ENCODE measurements at regions not wholly inside any gene's neighbourhood (a gene's known extent, or its start where the extent isn't known, plus 50 kb on each side); places are given as distances from the start of the nearest gene placed in this dataset.
"Not testable (repeated sequence)": the region's sequence is repeated elsewhere in the genome, so short reads cannot be mapped to it uniquely, and the experiment has no call there.

DNA sequence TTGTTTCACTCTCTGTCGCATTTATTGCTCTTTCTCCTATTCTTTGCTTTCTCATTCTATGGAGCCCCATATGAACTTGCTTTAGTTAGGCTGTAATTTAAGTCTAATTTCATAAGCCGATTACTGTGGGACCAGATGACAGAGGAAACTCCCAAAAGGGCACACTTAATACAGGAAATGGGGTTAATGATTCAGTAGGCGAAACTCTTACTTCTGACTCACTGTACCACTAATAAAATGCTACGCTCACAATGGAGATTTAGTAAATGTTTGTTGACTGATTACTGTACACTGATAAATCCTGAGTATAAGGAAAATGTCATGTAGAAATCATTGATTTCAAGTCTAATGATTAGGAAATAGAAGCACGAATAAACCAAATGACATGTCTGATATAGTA, 276.4 kb downstream of the KLF5 start:
- DNase-seq (ENCODE audit: low read depth in 2 of 3, low spot score in 2 of 3): no peak

DNA sequence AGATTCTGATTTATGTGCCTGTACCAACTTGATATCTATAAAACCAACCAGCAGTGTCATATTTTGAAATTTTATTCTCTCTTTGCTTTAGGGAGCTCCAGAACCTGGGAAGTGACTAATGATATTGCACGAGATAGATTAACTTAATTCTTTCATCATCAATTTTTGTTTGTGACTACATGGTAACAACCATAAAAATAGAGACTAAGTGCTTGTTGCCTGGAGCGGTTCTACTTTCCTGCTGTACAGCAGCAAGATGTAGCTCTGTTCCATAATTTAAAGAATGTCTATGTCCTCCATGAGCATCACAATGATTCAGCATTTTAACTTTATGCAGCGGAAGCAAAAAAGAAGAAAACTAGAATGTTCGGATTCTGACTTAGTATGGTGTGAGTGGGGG, 275.6 kb downstream of the KLF5 start:
- DNase-seq (ENCODE audit: low read depth in 2 of 3, low spot score in 2 of 3): no peak

DNA sequence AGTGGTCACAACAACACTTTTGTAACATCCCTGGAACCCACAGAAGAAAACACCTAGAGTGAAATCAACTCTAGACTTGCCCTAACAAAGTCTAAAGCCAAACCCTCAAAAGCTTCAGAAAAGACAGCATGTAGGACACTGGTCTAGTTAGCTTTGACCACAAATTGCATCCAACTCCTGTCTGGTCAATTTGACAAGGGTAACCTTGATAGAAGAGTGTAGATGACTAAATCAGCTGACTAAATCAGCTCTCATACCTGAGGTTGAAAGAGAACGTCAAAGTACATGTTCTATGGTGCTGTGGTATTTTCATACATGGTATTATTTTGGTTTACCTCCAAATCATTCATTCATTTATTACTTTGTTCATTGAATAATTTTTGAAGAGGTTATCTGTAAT, 272.8 kb downstream of the KLF5 start:
- no peak for DNase-seq (ENCODE audit: low read depth in 2 of 3, low spot score in 2 of 3)

DNA sequence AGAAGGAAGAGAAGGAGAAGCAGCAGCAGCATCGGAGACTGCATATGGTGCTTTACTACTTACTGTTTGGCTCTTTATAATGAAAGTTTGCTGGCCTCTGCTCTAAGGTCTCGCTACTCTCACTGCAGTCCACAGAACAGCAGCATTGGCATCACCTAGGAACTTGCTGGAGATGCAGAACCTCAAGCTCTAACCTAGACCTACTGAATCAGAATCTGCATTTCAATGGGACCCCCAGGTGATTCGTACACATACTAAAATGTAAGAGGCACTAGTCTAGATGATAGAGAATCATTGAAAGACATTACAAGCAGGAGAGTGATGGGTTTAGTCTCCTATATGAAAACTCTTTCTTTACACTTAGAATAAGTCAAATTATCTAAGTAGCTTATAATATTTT, 270.6 kb downstream of the KLF5 start:
- DNase-seq (ENCODE audit: low read depth in 2 of 3, low spot score in 2 of 3): no peak

DNA sequence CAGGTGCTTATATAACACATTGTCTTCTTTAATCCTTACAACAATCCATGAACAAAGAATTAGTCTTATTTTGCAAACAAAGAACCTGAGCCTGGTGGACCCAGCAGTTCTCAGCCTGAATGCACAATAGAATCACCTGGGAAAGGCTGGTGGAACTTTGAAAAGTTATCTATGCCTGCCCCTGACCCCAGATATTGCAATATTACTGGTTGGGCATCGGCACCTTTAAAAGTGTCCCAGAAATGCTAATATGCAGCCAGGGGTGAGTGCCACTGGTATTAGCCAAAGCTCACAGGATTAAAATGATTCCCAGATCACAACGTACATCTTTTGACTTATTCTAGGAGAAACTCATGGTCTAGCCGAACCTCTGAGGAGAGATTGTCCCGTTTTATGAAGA, 268.8 kb downstream of the KLF5 start:
- DNase-seq (ENCODE audit: low read depth in 2 of 3, low spot score in 2 of 3): no peak

DNA sequence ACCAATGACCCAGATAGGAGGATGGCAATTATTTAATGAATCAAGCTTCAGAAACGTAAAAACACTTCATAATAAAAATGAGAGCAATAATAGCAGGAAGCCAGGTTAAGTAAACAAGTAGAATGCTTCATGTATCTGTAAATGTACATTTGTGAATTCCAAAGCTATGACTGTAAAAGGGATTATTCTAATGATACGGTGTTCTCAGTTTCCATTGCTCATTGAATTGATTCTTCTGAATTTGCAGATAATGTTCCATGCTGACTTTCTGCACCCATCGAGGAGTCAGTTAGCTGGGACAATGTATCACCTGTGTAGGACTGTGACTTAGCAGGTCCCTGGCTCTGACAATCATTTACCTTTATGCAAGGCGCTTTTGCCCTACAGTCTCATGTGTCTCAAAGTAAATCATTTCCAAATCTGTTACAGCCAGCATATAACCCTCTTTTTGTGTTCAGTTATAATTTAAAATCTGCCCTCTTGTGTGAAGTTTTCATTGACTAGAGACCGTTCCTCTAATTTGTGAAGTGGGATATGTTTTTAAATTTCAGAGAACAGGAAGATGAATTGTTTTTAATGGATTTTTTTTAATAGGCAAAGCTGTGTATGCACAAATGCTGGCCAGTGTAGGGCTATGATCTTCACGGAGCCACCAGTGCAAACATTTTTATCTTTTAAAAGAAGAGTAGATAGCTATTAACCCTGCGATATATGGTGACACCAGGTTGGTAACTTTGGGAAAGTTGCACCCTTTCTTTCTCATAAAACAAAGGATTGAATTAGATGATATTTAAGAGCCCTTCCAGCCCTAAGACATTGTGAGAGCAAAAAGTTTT, 267.1 kb downstream of the KLF5 start:
- no peak for DNase-seq (ENCODE audit: low read depth in 2 of 3, low spot score in 2 of 3)

DNA sequence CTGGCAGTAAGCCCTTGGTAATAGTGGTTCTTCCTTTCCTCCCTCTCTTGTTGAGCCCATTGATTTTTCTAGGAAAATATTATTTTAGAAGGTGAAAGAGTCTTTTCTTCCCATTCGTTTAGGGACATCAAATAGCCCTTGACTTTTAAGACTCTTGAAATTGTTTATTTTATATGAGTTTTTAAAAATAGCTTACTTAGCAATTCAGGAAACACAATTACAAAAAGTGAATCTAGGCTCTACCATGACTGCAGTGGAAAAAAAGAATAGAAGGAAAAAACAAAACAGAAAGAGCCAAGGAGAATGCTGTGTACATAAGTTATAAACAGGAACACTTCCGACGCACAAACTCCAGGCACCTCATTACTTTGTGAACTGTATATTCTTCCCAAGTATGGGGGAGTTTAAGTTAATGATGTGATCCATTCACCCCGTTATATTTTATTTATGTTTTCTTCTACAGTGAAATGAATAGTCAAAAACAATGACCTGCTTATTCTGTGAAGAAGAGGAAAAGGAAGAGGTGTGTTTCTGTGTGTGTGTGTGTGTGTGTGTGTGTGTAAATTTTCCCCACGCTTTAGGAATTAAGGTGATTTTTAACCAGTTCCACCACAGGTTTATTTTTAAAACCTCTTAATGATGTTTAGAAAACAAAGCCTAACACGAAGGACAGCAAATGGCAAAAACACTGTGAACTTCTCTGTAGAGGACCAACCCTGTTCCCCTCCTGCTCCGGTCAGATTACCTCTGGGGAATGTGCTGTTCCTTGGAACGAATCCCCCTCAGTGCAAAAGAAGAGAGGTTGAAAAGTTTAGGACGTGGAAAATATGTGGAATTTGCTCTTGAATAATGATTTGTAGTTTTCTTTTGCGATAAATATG, 266.3 kb downstream of the KLF5 start:
- DNase-seq (ENCODE audit: low read depth in 2 of 3, low spot score in 2 of 3): no peak

DNA sequence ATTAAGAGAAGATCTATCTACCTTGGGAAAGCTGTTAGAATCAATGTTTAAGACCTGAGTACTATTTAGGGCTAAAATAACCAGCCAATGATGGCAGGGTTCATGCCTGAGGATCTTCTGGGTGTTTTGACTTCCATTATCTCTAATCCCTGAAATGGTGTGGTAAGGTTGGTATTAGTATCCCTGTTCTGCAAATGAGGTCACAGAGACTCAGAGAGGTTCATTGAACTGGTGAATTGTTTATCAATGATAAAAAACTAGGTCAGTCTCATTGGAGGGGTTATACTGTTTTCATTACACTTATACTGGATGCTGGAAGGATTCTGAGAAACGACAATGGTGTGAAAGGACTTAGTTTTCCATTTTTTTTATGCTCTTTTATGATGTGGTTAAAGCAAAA, 264.8 kb downstream of the KLF5 start:
- DNase-seq (ENCODE audit: low read depth in 2 of 3, low spot score in 2 of 3): no peak

DNA sequence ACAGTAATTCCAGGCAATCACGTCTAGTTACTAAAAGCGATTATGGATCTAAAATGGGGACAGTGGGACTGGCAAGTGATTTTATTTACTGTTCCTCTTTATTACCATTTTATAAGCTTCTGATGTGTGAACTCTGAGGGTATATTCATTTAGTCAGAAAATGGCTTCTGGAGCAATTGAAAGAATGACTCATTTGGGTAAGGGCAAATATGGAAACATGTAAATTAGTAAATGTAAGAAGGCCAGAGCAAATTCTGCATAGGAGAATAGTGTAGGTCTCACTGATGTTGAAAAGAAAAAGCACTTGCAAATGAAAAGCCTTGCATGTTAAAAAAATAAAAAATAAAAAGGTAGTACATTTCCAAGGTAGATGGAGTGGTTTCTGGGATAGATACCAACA, 262.2 kb downstream of the KLF5 start:
- no peak for DNase-seq (ENCODE audit: low read depth in 2 of 3, low spot score in 2 of 3)

DNA sequence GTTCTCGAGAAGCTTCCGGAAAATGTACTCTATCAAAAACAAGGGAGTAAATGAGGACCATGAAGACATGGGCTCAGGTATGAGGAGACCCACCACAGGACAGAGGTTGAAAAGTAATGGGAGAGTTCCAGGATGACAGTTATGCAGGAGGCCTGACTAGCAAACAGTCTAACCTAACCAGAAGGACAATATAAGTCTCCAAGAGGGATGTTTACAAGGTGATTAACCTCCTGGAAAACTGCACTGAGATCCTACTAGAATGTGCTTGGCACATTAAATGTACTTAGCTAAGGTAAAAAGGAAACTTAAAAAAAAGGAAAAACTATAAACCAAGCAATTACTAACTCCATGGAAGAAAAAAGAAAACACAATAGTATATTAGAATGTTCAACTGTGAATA, 258.3 kb downstream of the KLF5 start:
- no peak for DNase-seq (ENCODE audit: low read depth in 2 of 3, low spot score in 2 of 3)

DNA sequence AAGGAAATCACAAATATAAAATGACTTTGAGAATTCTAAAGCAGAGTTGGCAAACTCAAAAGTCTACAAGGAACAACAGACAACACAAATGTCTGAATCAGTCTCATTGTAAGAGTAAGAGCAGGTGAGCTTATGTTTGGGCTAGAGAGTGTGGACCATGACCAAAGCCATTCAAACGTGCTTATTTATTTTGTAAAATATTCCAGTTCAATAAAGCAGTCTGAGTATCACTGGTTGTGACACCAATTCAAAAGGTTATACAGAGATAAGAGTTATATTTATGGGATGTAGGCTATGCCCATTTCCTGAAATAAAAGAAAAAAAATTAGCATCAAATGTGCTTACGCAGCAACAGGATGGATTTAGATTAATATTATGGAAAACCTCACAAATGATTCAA, 251.6 kb downstream of the KLF5 start:
- DNase-seq (ENCODE audit: low read depth in 2 of 3, low spot score in 2 of 3): no peak

DNA sequence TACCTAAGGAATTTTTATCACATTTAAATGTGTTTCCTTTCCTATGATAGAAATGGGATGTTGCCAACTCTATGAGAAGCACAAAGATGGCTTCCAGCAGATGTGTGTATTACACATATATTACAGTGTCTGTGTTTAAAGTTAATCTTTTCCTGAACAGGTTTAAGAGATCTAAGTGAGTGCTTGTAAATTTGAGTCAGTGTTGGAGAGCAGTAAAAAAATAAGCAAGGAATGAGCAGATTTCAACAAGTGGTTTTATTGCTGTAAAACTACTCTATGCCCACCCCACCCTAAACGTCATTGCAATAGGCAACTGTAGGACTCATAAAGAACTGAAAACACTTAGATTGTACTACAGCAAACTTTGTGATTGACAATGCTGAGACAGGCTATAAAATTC, 248.7 kb downstream of the KLF5 start:
- no peak for DNase-seq (ENCODE audit: low read depth in 2 of 3, low spot score in 2 of 3)

DNA sequence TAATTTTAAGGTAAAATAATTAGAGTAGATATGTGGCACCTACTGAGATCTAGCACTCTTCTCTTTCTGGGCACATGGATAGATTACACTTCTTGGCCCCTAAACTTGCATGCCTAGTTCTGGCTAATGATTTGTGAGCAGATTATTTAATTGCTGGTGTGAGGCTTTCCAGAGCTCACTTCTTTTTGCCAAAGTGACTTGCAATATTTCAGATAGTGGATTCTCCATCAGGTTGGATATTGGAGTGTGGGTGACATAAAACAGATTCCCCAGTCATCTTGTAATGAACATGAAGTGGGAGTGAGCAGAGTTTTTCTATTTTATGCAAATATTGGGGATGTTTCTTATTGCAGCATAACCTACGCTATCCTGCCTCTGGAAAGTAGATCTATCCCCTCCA, 247.9 kb downstream of the KLF5 start:
- no peak for DNase-seq (ENCODE audit: low read depth in 2 of 3, low spot score in 2 of 3)

DNA sequence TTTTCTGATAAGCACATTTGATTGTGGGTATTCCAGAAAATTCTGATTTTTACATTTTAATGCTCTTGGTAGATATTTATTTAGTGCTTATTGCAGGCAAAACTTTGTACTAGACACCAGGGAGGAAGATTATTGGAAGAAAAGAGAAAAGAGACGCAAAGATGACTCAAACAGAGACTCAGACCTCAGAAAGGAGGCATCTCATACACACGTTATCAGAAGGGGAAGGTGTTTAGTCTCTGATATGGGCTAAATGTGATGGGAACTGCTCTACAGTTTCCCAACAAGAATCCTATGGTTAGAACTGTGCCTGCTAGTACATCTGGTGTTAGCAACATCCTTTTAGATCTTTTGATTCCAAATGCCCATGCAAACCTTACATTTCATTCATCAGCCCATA, 245.6 kb downstream of the KLF5 start:
- DNase-seq (ENCODE audit: low read depth in 2 of 3, low spot score in 2 of 3): no peak

DNA sequence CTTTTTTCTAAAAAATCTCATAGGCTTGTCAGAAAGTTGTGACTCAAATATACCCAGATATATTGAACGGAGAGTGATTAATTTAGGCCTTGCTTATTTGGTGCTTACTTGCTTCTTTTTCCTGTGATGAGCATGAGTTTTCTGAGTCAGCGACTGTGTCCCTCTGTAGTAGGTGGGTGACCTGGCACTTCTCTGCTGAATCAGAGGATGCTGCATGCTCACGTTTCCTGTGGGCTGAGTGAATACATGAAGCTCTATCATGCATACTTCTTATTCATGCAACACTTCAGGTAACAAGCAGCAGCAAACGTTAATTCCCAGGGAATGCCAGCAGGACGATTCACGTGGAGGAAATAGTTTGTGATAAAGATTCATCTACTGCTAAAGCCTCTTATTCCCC, 245.0 kb downstream of the KLF5 start:
- no peak for DNase-seq (ENCODE audit: low read depth in 2 of 3, low spot score in 2 of 3)

DNA sequence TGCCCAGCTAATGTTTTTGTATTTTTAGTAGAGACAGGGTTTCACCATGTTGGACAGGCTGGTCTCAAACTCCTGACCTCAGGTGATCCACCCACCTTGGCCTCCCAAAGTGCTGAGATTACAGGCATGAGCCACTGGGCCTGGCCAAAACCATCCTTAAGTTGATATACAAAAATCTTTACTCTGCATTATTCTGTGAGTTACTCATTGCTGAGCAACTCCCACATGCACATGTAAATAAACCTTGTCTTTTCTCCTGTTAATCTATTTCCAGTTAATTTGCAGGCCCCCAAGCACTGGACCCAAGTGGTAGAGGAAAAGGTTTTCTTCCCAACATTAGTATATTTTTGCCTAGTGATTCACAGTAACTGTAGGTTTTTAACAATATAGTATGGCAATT, 242.8 kb downstream of the KLF5 start:
- not testable (repeated sequence) for DNase-seq (ENCODE audit: low read depth in 2 of 3, low spot score in 2 of 3)

DNA sequence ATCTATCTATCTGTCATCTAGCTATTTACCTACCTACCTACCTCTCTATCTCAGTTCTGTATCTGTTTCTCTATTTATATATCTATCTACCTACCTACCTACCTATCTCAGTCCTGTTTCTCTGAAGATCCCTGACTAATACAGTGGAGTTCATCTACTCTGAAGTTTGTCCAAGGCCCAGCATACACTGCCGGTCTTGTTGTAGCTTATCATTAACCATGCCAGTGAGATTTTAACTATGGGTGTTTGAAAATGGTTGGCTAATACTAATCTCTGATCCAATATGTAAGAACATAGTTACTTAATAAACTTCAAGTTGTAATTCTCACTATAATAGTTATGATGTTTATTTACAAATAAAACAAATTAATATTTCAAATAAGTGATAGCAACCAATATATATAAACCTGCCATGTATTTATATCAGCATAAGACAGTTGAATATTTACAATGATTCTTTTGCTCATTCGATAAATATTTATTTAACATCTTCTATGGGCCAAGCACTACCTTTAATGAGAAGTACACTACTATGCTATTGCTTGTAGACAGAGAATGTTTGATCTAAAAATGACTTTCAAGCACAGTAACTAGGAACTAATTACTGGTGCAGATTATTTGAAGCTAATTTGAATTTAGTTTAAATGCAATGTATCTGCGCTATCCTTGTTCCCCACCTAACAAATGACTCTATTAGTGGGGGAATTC, 242.1 kb downstream of the KLF5 start:
- no peak for DNase-seq (ENCODE audit: low read depth in 2 of 3, low spot score in 2 of 3)

DNA sequence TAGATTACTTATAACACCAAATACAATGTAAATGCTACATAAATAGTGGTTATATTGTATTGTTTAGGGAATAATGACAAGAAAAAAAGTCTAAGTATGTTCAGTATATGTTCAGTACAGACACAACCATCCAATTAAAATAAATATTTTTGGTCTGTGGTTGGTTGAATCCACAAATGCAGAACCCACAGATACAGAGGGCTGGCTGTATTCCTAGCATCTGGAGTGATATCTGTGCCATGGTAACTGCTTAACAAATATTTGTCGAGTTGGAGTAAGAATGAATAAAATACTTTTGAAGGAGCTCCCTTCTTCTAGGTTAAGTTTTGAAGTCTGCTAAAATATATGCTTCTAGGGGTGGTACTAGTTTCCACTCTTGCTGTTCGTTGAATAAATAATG, 241.0 kb downstream of the KLF5 start:
- DNase-seq (ENCODE audit: low read depth in 2 of 3, low spot score in 2 of 3): no peak

DNA sequence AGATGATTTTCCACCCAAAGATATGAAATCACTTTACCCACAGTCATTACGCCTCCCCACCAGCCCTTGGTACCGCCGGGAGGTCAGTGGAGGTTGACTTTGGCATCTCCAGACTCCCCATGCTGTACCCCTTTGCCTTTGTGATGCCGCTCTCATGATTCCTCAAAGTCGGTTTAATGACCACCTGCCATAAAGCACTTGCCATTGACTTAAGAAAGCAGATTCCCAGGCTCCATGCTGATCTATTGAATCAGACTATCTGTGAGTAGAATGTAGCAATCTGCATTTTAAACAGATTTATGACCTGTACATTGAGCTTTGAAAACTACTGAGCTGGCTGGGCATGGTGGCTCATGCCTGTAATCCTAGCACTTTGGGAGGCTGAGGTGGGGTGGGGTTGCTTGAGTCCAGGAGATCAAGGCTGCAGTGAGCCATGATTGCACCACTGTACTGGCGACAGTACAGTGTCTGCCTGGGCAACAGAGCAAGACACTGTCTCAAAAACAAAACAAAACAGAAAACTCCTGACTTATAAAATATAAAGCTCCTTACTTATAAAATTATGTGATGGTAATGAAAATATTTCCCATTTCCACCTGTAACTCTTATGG, 235.2 kb downstream of the KLF5 start:
- no peak for DNase-seq (ENCODE audit: low read depth in 2 of 3, low spot score in 2 of 3)

DNA sequence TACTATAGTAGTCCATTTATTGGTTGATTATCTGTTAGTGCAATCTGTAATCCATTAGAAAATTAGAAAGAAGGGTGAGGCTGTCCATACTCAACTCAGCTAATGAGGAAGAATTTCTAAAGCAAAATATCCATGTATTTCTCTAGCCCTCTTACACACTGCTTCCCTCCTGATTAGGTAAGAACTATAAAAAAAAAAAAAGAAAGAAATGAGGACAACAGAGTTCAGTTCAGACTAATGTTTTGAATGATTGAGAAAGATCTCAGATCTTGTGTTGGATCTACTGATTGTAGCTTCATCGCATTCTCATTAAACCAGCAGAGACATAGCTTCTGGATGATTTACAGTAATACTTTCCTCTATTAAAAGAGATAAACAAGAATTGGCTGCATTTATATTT, 233.3 kb downstream of the KLF5 start:
- DNase-seq (ENCODE audit: low read depth in 2 of 3, low spot score in 2 of 3): no peak

DNA sequence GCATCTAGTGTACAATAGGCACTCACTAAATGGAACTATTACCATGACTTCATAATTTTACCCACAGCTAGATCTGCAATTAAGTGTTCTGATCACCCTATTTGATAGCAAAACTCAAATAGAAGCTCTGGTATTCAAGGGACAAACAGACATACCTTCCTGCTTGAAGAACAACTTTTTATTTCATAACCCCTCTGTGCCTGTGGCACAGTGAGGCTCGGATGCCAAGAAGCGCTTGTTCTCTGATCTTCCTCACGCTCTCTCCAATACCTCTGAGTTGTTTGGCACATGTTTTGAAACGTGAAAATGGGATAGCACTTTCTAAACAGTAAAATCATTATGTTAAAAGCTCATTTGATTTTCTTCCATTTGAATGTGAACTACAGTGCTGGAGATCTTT, 232.0 kb downstream of the KLF5 start:
- DNase-seq (ENCODE audit: low read depth in 2 of 3, low spot score in 2 of 3): no peak
